HL-60/S4 treated with retinoic acid at 250 ng/mL for 4 days and 3 days (cell line): ENCODE measurements at regions not wholly inside any gene's neighbourhood (a gene's known extent, or its start where the extent isn't known, plus 50 kb on each side); places are given as distances from the start of the nearest gene placed in this dataset.
"Not testable (repeated sequence)": the region's sequence is repeated elsewhere in the genome, so short reads cannot be mapped to it uniquely, and the experiment has no call there.

ENCODE experiments used
- in situ Hi-C: fragments of 300-500 bp; cut with MboI; formaldehyde crosslinking; loops from 2 replicates; pipeline ENCODE4 v1.7.0; 2022; ENCODE audit warnings: low sequenced_read_pairs

- in situ Hi-C loops = no loop called here
Observed at GRCh38 chr17:70278844-70279462, 109.6 kb downstream of the KCNJ2 start.

- in situ Hi-C loops = no loop called here
Observed at GRCh38 chr17:70286391-70286790, 117.1 kb downstream of the KCNJ2 start.

GRCh38 chr17:70288540-70289290, 119.4 kb downstream of the KCNJ2 start:
- in situ Hi-C loops = no loop called here

DNA sequence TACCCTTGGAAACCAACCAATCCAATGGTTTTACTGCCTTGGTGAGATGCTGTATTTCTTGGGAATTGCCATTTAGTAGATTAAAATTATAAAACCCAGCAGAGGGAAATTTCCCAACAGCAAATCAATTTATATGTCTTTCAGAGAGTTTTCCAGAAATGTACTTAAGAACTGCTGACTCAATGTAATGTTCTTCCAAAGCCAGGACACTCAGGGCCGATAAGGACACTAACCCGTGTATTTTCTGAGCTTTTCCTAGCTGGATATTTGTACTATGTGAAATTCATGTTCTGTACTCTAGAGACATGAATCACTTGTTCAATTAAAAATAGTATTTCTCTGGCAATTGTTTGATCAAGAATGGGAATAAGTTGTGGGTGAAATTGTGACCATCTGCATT, 121.4 kb downstream of the KCNJ2 start:
- in situ Hi-C loops = no loop called here

- in situ Hi-C loops = no loop called here
Observed at GRCh38 chr17:70292366-70292765, 123.0 kb downstream of the KCNJ2 start.

DNA sequence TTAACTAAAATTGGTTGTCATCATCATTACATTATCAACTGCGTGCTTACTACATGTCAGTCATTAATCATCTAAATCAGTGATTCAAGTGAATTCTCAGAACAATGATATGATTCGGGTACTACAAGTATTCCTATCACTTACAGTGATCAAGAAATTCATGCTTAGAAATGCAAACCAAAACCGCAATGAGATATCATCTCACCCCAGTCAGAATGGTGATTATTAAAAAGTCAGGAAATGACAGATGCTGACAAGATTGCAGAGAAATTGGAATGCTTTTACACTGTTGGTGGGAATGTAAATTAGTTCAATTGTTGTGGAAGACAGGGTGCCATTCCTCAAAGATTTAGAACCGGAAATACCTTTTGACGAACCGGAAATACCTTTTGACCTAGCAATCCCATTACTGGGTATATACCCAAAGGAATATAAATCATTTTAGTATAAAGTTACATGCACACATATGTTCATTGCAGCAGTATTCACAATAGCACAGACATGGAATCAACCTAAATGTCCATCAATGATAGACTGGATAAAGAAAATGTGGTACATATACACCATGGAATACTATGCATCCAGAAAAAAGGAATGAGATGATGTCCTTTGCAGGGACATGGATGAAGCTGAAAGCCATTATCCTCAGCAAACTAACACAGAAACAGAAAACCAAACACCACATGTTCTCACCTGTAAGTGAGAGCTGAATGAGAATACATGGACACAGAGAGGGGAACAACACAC, 124.4 kb downstream of the KCNJ2 start:
- in situ Hi-C loops = not testable (repeated sequence)

DNA sequence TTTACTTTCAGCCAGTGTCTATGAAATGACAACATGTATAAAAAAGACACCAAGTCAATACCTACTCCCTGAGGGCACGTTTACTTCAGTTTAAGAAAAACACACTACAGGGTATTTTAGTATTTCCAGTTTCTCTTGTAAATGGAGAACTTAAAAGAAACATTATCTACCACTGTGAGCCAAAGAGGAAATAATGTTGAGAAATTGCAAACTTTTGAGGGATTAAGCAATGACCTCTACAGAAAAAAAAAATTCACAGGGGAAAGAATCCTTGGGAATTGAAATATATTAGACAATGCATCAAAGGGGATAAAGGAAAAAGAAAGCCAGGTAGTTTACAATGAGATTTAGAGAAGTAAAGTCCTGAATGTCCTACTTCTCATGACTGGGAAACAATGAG, 126.0 kb downstream of the KCNJ2 start:
- in situ Hi-C loops = no loop called here

- in situ Hi-C loops = no loop called here
Observed at GRCh38 chr17:70295731-70296130, 126.4 kb downstream of the KCNJ2 start.

DNA sequence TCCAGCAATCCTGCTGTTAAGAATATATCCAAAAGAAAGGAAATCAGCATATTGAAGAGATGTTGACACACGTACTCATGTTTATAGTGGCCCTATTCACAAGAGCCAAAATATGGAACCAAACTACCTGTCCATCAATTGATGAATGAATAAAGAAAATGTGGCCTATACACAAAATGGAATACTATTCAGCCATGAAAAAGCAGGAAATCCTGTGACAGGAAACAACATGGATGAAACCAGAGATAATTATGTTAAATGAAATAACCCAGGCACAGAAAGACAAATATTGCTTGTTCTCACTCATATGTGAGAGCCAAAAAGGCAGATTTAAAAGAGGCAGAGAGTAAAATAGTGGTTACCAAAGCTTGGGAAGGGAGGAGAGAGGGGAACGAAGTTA, 127.1 kb downstream of the KCNJ2 start:
- in situ Hi-C loops = no loop called here

- in situ Hi-C loops = no loop called here
Observed at GRCh38 chr17:70297397-70297796, 128.1 kb downstream of the KCNJ2 start.

DNA sequence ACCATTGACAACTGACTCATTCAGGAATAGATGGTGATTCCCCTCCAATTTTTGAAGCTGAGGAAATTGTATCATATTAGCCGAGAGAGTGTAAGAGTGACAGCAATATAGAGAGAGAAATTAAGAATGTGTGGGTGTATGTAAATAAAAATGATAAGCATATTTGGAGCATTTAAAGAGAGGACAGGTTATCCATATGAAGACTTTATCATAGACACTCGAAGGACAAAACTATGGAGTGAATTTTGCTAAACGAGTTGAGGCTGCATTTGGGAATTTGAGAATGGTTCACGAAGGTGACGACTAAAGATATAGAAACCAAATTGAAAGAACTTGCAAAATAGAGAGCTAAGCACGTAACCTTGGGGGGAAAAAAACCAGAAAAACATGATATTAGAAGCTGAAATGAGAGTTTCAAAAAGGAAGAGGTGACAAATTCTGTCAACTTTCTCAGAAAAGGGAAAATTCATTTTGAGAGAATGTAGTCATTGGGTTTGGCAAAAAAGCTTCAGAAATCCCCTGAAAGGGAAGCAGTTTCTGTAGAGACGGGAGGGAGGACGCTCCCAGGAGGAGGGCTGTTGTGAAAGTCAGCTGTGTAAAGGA, 129.7 kb downstream of the KCNJ2 start:
- in situ Hi-C loops = no loop called here

- in situ Hi-C loops = no loop called here
Observed at GRCh38 chr17:70307430-70308225, 138.3 kb downstream of the KCNJ2 start.

DNA sequence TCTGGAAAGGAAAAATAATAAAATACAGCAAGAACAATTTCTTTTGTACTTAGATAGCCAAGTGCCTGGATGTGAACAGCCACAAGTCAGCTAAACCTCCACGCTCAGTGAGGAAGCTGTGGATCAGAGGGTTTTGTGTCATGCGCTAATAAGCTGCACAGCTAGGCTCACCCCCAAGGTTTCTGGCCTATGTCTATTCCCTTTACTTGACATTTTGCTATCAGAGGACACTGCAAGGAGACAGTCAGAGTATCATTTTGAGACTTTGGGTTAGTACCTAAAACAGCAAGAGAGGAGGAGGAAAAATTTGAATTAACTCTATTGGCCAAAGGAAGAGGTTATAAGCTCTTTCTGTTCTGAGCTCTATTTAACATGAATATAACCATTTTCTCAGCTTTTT, 139.3 kb downstream of the KCNJ2 start:
- in situ Hi-C loops = no loop called here

DNA sequence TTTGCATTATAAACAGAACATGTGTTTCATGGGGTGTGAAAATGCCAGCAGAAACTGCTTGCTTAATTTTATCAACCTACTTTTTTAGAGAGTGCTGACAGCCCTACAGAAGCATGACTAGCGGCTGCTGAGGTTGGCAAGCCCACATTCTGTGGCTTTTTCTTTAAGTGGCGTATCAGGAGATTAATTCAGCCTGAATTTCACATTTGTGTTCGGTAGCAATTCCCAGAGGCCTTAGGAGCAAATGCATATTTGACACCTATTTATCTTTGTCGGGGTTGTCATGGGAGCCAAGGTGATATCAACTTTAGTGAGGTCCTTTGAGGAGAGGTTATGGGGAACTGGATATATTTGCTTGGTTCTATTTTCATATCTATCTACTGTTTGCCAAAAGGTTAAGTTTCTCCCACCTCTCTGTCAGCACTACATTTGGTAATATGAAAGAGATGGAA, 140.9 kb downstream of the KCNJ2 start:
- in situ Hi-C loops = no loop called here

DNA sequence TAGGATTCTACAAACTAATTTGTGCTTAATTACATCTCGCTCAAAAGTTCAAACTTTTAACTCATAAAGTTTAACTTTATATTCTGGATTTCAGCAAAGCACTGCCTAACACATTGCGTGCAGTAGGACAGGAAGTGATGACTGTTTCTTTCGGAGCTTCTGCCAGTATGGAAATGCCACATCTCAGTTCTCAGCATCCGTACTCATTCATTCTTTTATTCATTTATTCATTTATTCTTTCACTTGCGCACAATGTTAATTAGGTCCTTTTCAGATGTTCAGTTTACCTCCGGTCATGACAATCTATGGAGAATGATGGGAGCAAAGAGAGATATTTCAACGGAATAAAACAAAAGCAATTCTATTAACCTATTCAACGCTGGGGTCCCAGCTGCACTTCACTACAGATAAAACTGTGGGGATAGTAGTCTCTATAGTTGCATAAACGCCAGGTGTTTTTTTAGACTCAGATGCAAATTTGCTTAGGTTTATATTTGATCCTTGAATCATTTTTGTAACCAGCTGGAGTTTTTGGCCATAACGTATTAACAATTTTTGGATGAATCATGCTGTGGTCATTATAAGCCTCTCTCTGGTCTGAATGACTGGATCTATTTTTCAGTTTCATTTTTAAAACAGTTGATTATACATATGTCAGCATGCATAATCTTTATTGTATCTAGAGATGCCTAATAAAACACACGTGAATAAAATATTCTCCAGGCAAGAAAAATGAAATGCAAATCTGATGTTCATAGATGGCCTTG, 143.9 kb downstream of the KCNJ2 start:
- in situ Hi-C loops = no loop called here

DNA sequence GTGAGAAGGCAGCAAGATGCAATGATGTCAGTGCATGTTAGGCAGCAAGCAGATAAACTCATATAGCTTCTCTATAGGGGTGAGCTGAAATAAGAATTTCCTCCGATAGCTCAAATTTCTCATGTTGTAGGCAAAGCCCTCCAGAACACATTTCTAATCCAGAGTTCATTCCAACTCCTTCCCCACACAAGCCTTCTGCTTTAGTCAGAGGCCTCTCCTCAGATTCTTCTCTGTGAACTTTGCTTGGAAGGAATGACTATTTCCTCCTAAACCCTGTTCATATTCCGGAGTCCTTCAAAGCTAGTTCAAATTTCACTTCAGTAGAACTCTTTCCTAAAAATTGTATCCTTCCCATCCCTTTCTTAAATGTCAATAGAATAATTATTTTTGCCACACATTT, 144.8 kb downstream of the KCNJ2 start:
- in situ Hi-C loops = no loop called here

DNA sequence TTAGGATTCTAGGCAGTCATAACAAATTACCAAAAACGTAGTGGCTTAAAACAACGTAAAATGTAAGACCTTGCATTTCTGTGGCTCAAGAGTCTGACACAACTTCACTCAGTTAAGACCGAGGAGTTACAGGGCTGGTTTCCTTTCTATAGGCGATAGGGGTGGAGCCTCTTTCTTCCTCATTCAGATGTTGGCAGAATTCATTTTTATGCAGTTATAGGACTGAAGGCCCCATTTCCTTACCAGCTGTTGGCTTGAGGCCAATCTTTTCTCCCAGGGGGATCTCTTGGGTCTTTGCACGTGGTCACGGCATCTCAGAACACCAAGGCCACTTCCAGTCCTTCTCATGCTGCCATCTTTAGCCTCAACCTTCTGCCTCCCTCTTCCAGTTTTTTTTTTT, 145.2 kb downstream of the KCNJ2 start:
- in situ Hi-C loops = no loop called here

- in situ Hi-C loops = no loop called here
Observed at GRCh38 chr17:70317421-70317820, 148.1 kb downstream of the KCNJ2 start.

DNA sequence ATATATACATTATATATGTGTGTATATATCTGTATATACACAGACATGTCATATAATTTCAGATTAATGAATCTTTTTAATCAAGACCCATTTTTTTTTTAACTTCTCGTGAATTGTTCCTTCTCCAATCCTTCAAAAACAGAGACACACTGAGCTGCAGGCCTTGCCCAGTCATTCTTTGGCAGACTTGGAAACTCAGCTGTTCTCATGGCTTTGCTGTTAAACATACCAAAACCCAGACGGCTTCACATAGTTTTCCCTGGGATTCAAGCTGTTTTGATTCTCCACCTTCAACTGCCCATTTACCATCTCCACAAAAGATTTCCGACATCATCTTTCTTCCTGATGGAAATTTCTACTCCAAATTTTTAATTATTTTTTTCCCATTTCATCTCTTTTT, 148.7 kb downstream of the KCNJ2 start:
- in situ Hi-C loops = no loop called here

DNA sequence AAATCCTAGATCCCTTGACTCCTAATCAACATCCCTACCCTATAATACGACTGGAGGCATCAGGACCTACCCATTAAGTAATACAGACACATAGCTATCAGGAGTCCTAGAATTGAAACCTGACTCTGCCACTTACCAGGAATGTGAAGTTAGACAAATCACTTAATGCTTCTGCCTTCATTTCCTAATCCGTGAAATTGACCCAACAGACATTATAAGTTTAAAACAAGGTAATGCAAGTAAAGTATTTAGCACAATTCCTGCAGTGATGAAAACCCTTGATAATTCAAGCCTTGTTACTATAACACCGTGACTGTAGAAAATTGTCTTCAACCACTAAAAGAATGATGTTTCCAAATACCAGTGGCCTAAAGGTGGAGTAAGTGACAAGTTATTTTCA, 150.2 kb downstream of the KCNJ2 start:
- in situ Hi-C loops = no loop called here
